Endothelial cell of umbilical vein (primary cell): ENCODE measurements at regions not wholly inside any gene's neighbourhood (a gene's known extent, or its start where the extent isn't known, plus 50 kb on each side); places are given as distances from the start of the nearest gene placed in this dataset.

ENCODE experiments used
- BruUV-seq: library from RNA; stranded (reverse); fragments of 400-500 nt; replicated peaks from 2 replicates; lab custom pipeline; 2021; lab: Mats Ljungman, UMichigan
- CTCF ChIA-PET: fragments of 300-600, 350-600 bp; sonication (Branson Sonifier 250); formaldehyde crosslinking; loops from one replicate; lab custom pipeline; 2021; ENCODE audit warnings: antibody characterized with exemption, inconsistent platforms; lab: Charles Lee
- POLR2A ChIA-PET: fragments of 300-600, 350-600 bp; sonication (Branson Sonifier 250); formaldehyde crosslinking; loops from one replicate; lab custom pipeline; 2021; ENCODE audit warnings: antibody characterized with exemption, inconsistent platforms; lab: Charles Lee
- DNase-seq: peaks from one replicate; pipeline ENCODE4 v3.0.0-alpha.2; 2011; ENCODE audit warnings: low read depth, low spot score
- FAIRE-seq: peaks from 2 replicates; lab custom pipeline; 2011; peaks lifted over from hg19 to GRCh38; lab: Jason Lieb, UNC
- H2AFZ ChIP-seq: 2 replicates; pipeline ENCODE4 v1.6.0; 2012; ENCODE audit warnings: low read depth, low read length, control low read depth, inconsistent platforms
- H3K27ac ChIP-seq: 2 replicates; pipeline ENCODE4 v1.5.1; 2011; ENCODE audit warnings: low read depth, mild to moderate bottlenecking, control low read depth, low read length, moderate library complexity; ENCODE audit not compliant: insufficient read depth
- H3K27me3 ChIP-seq, 2 experiments: 2 replicates each; pipeline versions ENCODE4 v1.6.0 to v1.6.1; 2011; ENCODE audit warnings: low read length in 2 of 2, mixed read lengths in 1 of 2; ENCODE audit not compliant: control insufficient read depth in 2 of 2, insufficient read depth in 2 of 2
- H3K36me3 ChIP-seq, 2 experiments: 2 replicates in 1 of 2; 3 replicates in 1 of 2; pipeline ENCODE4 v1.5.1; 2011; ENCODE audit warnings: low read length in 2 of 2, mild to moderate bottlenecking in 1 of 2, moderate library complexity in 1 of 2; ENCODE audit not compliant: control insufficient read depth in 2 of 2, insufficient read depth in 2 of 2; ENCODE audit errors: extremely low read depth in 1 of 2
- H3K4me1 ChIP-seq: 3 replicates; pipeline ENCODE4 v1.5.1; 2011; ENCODE audit warnings: mild to moderate bottlenecking, low read length; ENCODE audit not compliant: control insufficient read depth, insufficient read depth; ENCODE audit errors: extremely low read depth
- H3K4me2 ChIP-seq: 2 replicates; pipeline ENCODE4 v1.6.1; 2011; ENCODE audit warnings: low read length, control low read depth, mixed read lengths; ENCODE audit not compliant: insufficient read depth
- H3K4me3 ChIP-seq, 3 experiments: fragments of 200-600 bp in 1 of 3; sonication (generic), shearing (Covaris generic) in 1 of 3; replicated peaks in 1 of 3; 2 replicates each; pipeline ENCODE4 v1.5.1; 2011 to 2016; ENCODE audit warnings: control low read depth in 3 of 3, low read length in 3 of 3, mild to moderate bottlenecking in 2 of 3, inconsistent platforms in 1 of 3, low read depth in 1 of 3, moderate library complexity in 1 of 3; ENCODE audit not compliant: insufficient read depth in 1 of 3
- H3K79me2 ChIP-seq: 2 replicates; pipeline ENCODE4 v1.6.0; 2012; ENCODE audit warnings: low read length, inconsistent platforms; ENCODE audit not compliant: control insufficient read depth, insufficient read depth
- H3K9ac ChIP-seq: replicated peaks from 2 replicates; pipeline ENCODE3; 2011; ENCODE audit warnings: low read length, control low read depth; ENCODE audit not compliant: insufficient read depth; ENCODE audit errors: extremely low read depth
- H3K9me1 ChIP-seq: replicated peaks from 3 replicates; pipeline ENCODE4 v1.6.0; 2011; ENCODE audit warnings: mild to moderate bottlenecking, low read length; ENCODE audit not compliant: control insufficient read depth, insufficient read depth; ENCODE audit errors: extremely low read depth
- H3K9me3 ChIP-seq: replicated peaks from 2 replicates; pipeline ENCODE4 v1.5.1; 2012; ENCODE audit warnings: low read length, inconsistent platforms; ENCODE audit not compliant: control insufficient read depth, insufficient read depth
- H4K20me1 ChIP-seq: replicated peaks from 2 replicates; pipeline ENCODE3; 2011; ENCODE audit warnings: mild to moderate bottlenecking, low read length; ENCODE audit not compliant: control insufficient read depth, insufficient read depth; ENCODE audit errors: extremely low read depth
- EZH2 ChIP-seq: IDR thresholded peaks from 2 replicates; pipeline ENCODE4 v1.6.1; 2012; ENCODE audit warnings: borderline replicate concordance, low read depth, mild to moderate bottlenecking, moderate library complexity, low read length, inconsistent platforms; ENCODE audit not compliant: severe bottlenecking
- FOS ChIP-seq: IDR thresholded peaks from 2 replicates; pipeline ENCODE4 v1.6.1; 2011; ENCODE audit warnings: mild to moderate bottlenecking, low read length, moderate library complexity, borderline replicate concordance; ENCODE audit not compliant: insufficient read depth
- GATA2 ChIP-seq: IDR thresholded peaks from 2 replicates; pipeline ENCODE4 v1.7.0; 2011; ENCODE audit warnings: low read depth, mild to moderate bottlenecking, moderate library complexity, mixed read lengths, low read length; ENCODE audit not compliant: insufficient read length, insufficient read depth
- JUN ChIP-seq: IDR thresholded peaks from 2 replicates; pipeline ENCODE4 v1.6.1; 2011; ENCODE audit warnings: borderline replicate concordance, low read depth; ENCODE audit not compliant: insufficient read length, insufficient read depth
- MYC ChIP-seq: IDR thresholded peaks from one replicate; pipeline ENCODE4 v1.6.1; 2011; ENCODE audit warnings: mild to moderate bottlenecking, low read depth, low read length
- POLR2A ChIP-seq: IDR thresholded peaks from 2 replicates; pipeline ENCODE4 v1.6.1; 2012; ENCODE audit warnings: low read depth, mild to moderate bottlenecking, control low read depth, low read length
- POLR2AphosphoS5 ChIP-seq: IDR thresholded peaks from 2 replicates; pipeline ENCODE4 v1.6.1; 2012; ENCODE audit warnings: low read depth, mild to moderate bottlenecking, control low read depth, low read length, moderate library complexity; ENCODE audit not compliant: insufficient read depth
- dilution Hi-C: fragments of 300-500 bp; cut with MboI; formaldehyde crosslinking; loops from one replicate; pipeline ENCODE4 v1.15.0; 2019; ENCODE audit warnings: low sequenced_read_pairs; ENCODE audit not compliant: extremely low pct_ligation_motif_present
- intact Hi-C: fragments of 100-400 bp; cut with micrococcal nuclease; formaldehyde crosslinking; loops from one replicate; pipeline ENCODE4 v1.10.0; 2022
- TF ChIP-seq, protein P1 (sequence below): IDR thresholded peaks from 2 replicates; pipeline ENCODE4 v1.6.1; 2011; ENCODE audit not compliant: insufficient read depth, insufficient read length
- TF ChIP-seq, protein P2 (sequence below), 2 donors: IDR thresholded peaks; 1 replicate in 1 of 2; 2 replicates in 1 of 2; pipeline ENCODE4 v1.5.1; 2011; ENCODE audit warnings: low read length in 2 of 2, mild to moderate bottlenecking in 2 of 2, moderate library complexity in 2 of 2, control low read depth in 1 of 2, inconsistent platforms in 1 of 2, low read depth in 1 of 2; ENCODE audit not compliant: insufficient read depth in 1 of 2; ENCODE audit errors: extremely low read depth in 1 of 2

DNA sequence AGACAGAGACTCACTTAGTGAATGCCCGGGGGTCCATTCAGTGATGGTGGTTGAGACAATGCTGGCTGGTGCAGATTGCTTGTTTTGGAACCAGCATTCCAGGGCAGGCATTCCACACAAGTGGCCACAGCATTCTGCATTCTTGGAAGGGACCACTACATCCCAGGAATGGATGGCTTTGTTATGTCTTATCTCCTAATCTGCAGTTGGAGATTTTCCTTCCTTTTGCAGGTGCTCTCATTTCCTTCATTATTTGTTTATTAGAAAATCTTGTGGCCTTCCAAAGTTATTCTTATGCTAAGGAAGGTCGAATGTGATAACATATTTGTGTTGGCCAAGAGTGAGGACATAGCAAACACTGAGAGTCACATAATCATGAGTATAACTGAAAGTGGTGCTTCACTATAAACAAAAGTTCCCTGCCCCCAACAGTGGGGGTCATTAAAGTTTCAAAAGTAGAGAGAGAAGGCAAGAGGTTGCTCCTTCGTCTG, 66.0 kb downstream of the BMP4 start:
- dilution Hi-C loops: no loop called here
- intact Hi-C loops: loop anchor here (1.0 to 5.0 kb wide), 13 partner anchors 9 to 523 kb away; no protein-coding TSS in a partner anchor
- BruUV-seq: no TSS peak
- Histone ChIP-seq H2AFZ (no peak overlapping the region), H3K27me3 (no peaks in the 10 kb centered on the region), H3K9me3 (no peaks in the 10 kb centered on the region), H3K4me1 (peaks cover 45% of the 10 kb centered on the region), H3K9ac (peak overlapping the region; percentile 74), H3K4me3 (no peak overlapping the region), H4K20me1 (no peaks in the 10 kb centered on the region), H3K79me2 (no peaks in the 10 kb centered on the region), H3K27ac (peak overlapping the region; percentile 96), H3K36me3 (no peaks in the 10 kb centered on the region), H3K9me1 (no peaks in the 10 kb centered on the region), H3K4me2 (peak overlapping the region; percentile 52)
- POLR2A ChIA-PET: interaction anchor here (0.6 to 1.7 kb wide), 3 partner anchors 11 to 63 kb away, joined by 3 to 8 read pairs (median 7); no protein-coding TSS in a partner anchor
- FAIRE-seq (peak; percentile 96), DNase-seq (peak; percentile 98)
- CTCF ChIA-PET: interaction anchor here (0.7 to 1.7 kb wide), 6 partner anchors 63 to 438 kb away, joined by 3 to 6 read pairs (median 3); partner anchors contain the start of gene BMP4
- TF ChIP-seq, protein P1, sequence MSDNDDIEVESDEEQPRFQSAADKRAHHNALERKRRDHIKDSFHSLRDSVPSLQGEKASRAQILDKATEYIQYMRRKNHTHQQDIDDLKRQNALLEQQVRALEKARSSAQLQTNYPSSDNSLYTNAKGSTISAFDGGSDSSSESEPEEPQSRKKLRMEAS: no peak
- TF ChIP-seq FOS: peak; percentile 74
- TF ChIP-seq POLR2A: peak; percentile 84
- TF ChIP-seq, protein P2, sequence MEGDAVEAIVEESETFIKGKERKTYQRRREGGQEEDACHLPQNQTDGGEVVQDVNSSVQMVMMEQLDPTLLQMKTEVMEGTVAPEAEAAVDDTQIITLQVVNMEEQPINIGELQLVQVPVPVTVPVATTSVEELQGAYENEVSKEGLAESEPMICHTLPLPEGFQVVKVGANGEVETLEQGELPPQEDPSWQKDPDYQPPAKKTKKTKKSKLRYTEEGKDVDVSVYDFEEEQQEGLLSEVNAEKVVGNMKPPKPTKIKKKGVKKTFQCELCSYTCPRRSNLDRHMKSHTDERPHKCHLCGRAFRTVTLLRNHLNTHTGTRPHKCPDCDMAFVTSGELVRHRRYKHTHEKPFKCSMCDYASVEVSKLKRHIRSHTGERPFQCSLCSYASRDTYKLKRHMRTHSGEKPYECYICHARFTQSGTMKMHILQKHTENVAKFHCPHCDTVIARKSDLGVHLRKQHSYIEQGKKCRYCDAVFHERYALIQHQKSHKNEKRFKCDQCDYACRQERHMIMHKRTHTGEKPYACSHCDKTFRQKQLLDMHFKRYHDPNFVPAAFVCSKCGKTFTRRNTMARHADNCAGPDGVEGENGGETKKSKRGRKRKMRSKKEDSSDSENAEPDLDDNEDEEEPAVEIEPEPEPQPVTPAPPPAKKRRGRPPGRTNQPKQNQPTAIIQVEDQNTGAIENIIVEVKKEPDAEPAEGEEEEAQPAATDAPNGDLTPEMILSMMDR (IDR thresholded peaks at IDR 0.05; ENCODE audit: extremely low read depth in 1 of 2, insufficient read depth in 1 of 2, low read depth in 1 of 2, low read length in 2 of 2): no peak
- TF ChIP-seq JUN: peak; percentile 88
- peak; percentile 100 for TF ChIP-seq GATA2
- TF ChIP-seq EZH2: no peak
- TF ChIP-seq POLR2AphosphoS5: peak; percentile 94
- peak; percentile 29 for TF ChIP-seq MYC
